Endothelial cell of umbilical vein (primary cell): ENCODE measurements at regions not wholly inside any gene's neighbourhood (a gene's known extent, or its start where the extent isn't known, plus 50 kb on each side); places are given as distances from the start of the nearest gene placed in this dataset.

Source experiments
- CTCF ChIP-seq, 2 donors: IDR thresholded peaks; 1 replicate in 1 of 2; 2 replicates in 1 of 2; pipeline ENCODE4 v1.5.1; 2011; ENCODE audit warnings: low read length in 2 of 2, mild to moderate bottlenecking in 2 of 2, moderate library complexity in 2 of 2, control low read depth in 1 of 2, inconsistent platforms in 1 of 2, low read depth in 1 of 2; ENCODE audit not compliant: insufficient read depth in 1 of 2; ENCODE audit errors: extremely low read depth in 1 of 2
- EZH2 ChIP-seq: IDR thresholded peaks from 2 replicates; pipeline ENCODE4 v1.6.1; 2012; ENCODE audit warnings: borderline replicate concordance, low read depth, mild to moderate bottlenecking, moderate library complexity, low read length, inconsistent platforms; ENCODE audit not compliant: severe bottlenecking
- FOS ChIP-seq: IDR thresholded peaks from 2 replicates; pipeline ENCODE4 v1.6.1; 2011; ENCODE audit warnings: mild to moderate bottlenecking, low read length, moderate library complexity, borderline replicate concordance; ENCODE audit not compliant: insufficient read depth
- GATA2 ChIP-seq: IDR thresholded peaks from 2 replicates; pipeline ENCODE4 v1.7.0; 2011; ENCODE audit warnings: low read depth, mild to moderate bottlenecking, moderate library complexity, mixed read lengths, low read length; ENCODE audit not compliant: insufficient read length, insufficient read depth
- JUN ChIP-seq: IDR thresholded peaks from 2 replicates; pipeline ENCODE4 v1.6.1; 2011; ENCODE audit warnings: borderline replicate concordance, low read depth; ENCODE audit not compliant: insufficient read length, insufficient read depth
- MAX ChIP-seq: IDR thresholded peaks from 2 replicates; pipeline ENCODE4 v1.6.1; 2011; ENCODE audit not compliant: insufficient read depth, insufficient read length
- MYC ChIP-seq: IDR thresholded peaks from one replicate; pipeline ENCODE4 v1.6.1; 2011; ENCODE audit warnings: mild to moderate bottlenecking, low read depth, low read length
- POLR2A ChIP-seq: IDR thresholded peaks from 2 replicates; pipeline ENCODE4 v1.6.1; 2012; ENCODE audit warnings: low read depth, mild to moderate bottlenecking, control low read depth, low read length
- POLR2AphosphoS5 ChIP-seq: IDR thresholded peaks from 2 replicates; pipeline ENCODE4 v1.6.1; 2012; ENCODE audit warnings: low read depth, mild to moderate bottlenecking, control low read depth, low read length, moderate library complexity; ENCODE audit not compliant: insufficient read depth

GRCh38 chr1:69163241-69163640, 404.5 kb upstream of the LRRC7 start:
- TF ChIP-seq POLR2A: no peak
- TF ChIP-seq CTCF (IDR thresholded peaks at IDR 0.05; ENCODE audit: extremely low read depth in 1 of 2, insufficient read depth in 1 of 2, low read depth in 1 of 2, low read length in 2 of 2): no peak
- TF ChIP-seq MAX: no peak
- no peak for TF ChIP-seq MYC
- no peak for TF ChIP-seq POLR2AphosphoS5
- no peak for TF ChIP-seq EZH2
- no peak for TF ChIP-seq FOS
- no peak for TF ChIP-seq GATA2
- no peak for TF ChIP-seq JUN
